ENCODE measurements at regions not wholly inside any gene's neighbourhood (a gene's known extent, or its start where the extent isn't known, plus 50 kb on each side); places are given as distances from the start of the nearest gene placed in this dataset.

- no TSS peak for BruUV-seq (replicated peaks)
- H3K36me3 ChIP-seq (ENCODE audit: insufficient read depth, low read length, poor library complexity, severe bottlenecking): no peaks in the 10 kb centered on the region
- no peak overlapping the region for H3K27ac ChIP-seq (ENCODE audit: low read depth, low read length, poor library complexity, severe bottlenecking)
- DNase-seq (ENCODE audit: low spot score): no peak
- H3K4me1 ChIP-seq (ENCODE audit: insufficient read depth, low read length, poor library complexity, severe bottlenecking): no peaks in the 10 kb centered on the region
- H3K4me3 ChIP-seq (ENCODE audit: low read depth, low read length, poor library complexity, severe bottlenecking): no peak overlapping the region
- H3K9me3 ChIP-seq (ENCODE audit: low read depth, low read length, poor library complexity, severe bottlenecking): no peaks in the 10 kb centered on the region
- H3K27me3 ChIP-seq (replicated peaks; ENCODE audit: insufficient read depth, low read depth, low read length, poor library complexity): no peaks in the 10 kb centered on the region
- ChIA-PET CTCF (no interaction called here), POLR2A (ENCODE audit: low non-redundant PET) (no interaction called here)
- intact Hi-C loops (cut with micrococcal nuclease; ENCODE audit: unreplicated experiment): no loop called here
- TF ChIP-seq EZH2 (IDR thresholded peaks at IDR 0.05; ENCODE audit: borderline replicate concordance, low read depth, low read length, poor library complexity, severe bottlenecking): no peak
- no peak for TF ChIP-seq CTCF (conservative IDR thresholded peaks at IDR 0.05; ENCODE audit: low read depth, low read length)
These were observed 76.7 kb upstream of the PTGFRN start for GRCh38 chr1:116832932-116833578.

GRCh38 chr1:116833718-116834117 is 76.0 kb upstream of the PTGFRN start:
- no peak overlapping the region for H3K27ac ChIP-seq (ENCODE audit: low read depth, low read length, poor library complexity, severe bottlenecking)
- no TSS peak for BruUV-seq (replicated peaks)
- H3K36me3 ChIP-seq (ENCODE audit: insufficient read depth, low read length, poor library complexity, severe bottlenecking): no peaks in the 10 kb centered on the region
- no peak overlapping the region for H3K4me3 ChIP-seq (ENCODE audit: low read depth, low read length, poor library complexity, severe bottlenecking)
- no peaks in the 10 kb centered on the region for H3K9me3 ChIP-seq (ENCODE audit: low read depth, low read length, poor library complexity, severe bottlenecking)
- intact Hi-C loops (cut with micrococcal nuclease; ENCODE audit: unreplicated experiment): no loop called here
- H3K27me3 ChIP-seq (replicated peaks; ENCODE audit: insufficient read depth, low read depth, low read length, poor library complexity): no peaks in the 10 kb centered on the region
- DNase-seq (ENCODE audit: low spot score): no peak
- H3K4me1 ChIP-seq (ENCODE audit: insufficient read depth, low read length, poor library complexity, severe bottlenecking): no peaks in the 10 kb centered on the region
- ChIA-PET CTCF (no interaction called here), POLR2A (ENCODE audit: low non-redundant PET) (no interaction called here)
- TF ChIP-seq EZH2 (IDR thresholded peaks at IDR 0.05; ENCODE audit: borderline replicate concordance, low read depth, low read length, poor library complexity, severe bottlenecking) (no peak), CTCF (conservative IDR thresholded peaks at IDR 0.05; ENCODE audit: low read depth, low read length) (no peak)

GRCh38 chr1:116834595-116834994 is 75.1 kb upstream of the PTGFRN start:
- H3K9me3 ChIP-seq (ENCODE audit: low read depth, low read length, poor library complexity, severe bottlenecking): no peaks in the 10 kb centered on the region
- intact Hi-C loops (cut with micrococcal nuclease; ENCODE audit: unreplicated experiment): no loop called here
- no peaks in the 10 kb centered on the region for H3K4me1 ChIP-seq (ENCODE audit: insufficient read depth, low read length, poor library complexity, severe bottlenecking)
- no peaks in the 10 kb centered on the region for H3K27me3 ChIP-seq (replicated peaks; ENCODE audit: insufficient read depth, low read depth, low read length, poor library complexity)
- ChIA-PET POLR2A (ENCODE audit: low non-redundant PET) (no interaction called here), CTCF (no interaction called here)
- H3K27ac ChIP-seq (ENCODE audit: low read depth, low read length, poor library complexity, severe bottlenecking): no peak overlapping the region
- H3K4me3 ChIP-seq (ENCODE audit: low read depth, low read length, poor library complexity, severe bottlenecking): no peak overlapping the region
- TF ChIP-seq CTCF (conservative IDR thresholded peaks at IDR 0.05; ENCODE audit: low read depth, low read length) (no peak), EZH2 (IDR thresholded peaks at IDR 0.05; ENCODE audit: borderline replicate concordance, low read depth, low read length, poor library complexity, severe bottlenecking) (no peak)
- no TSS peak for BruUV-seq (replicated peaks)
- H3K36me3 ChIP-seq (ENCODE audit: insufficient read depth, low read length, poor library complexity, severe bottlenecking): no peaks in the 10 kb centered on the region
- DNase-seq (ENCODE audit: low spot score): no peak
